Chondrocyte (in vitro differentiated cells): ENCODE measurements at regions not wholly inside any gene's neighbourhood (a gene's known extent, or its start where the extent isn't known, plus 50 kb on each side); places are given as distances from the start of the nearest gene placed in this dataset.
A peak's percentile ranks its signal among the peaks of the same experiment; 100 is the strongest.

Source experiments
- DNase-seq: peaks from one replicate; pipeline ENCODE4 v3.0.0; 2021; ENCODE audit warnings: mixed read lengths, low spot score
- H3K27ac Mint-ChIP-seq: one replicate; pipeline ENCODE4 v1.8.0; 2021; ENCODE audit warnings: mild to moderate bottlenecking, moderate library complexity, mixed read lengths; ENCODE audit not compliant: unreplicated experiment
- H3K27me3 Mint-ChIP-seq: 2 replicates; pipeline ENCODE4 v1.8.0; 2021; ENCODE audit warnings: low read depth, mixed read lengths
- H3K36me3 Mint-ChIP-seq: 2 replicates; pipeline ENCODE4 v1.8.0; 2021; ENCODE audit warnings: low read depth, mixed read lengths
- H3K4me1 Mint-ChIP-seq: 2 replicates; pipeline ENCODE4 v1.8.0; 2021; ENCODE audit warnings: low read depth, mild to moderate bottlenecking, mixed read lengths
- H3K4me3 Mint-ChIP-seq: one replicate; pipeline ENCODE4 v1.8.0; 2021; ENCODE audit warnings: mild to moderate bottlenecking, moderate library complexity, mixed read lengths; ENCODE audit not compliant: unreplicated experiment
- H3K9me3 Mint-ChIP-seq: 2 replicates; pipeline ENCODE4 v1.8.0; 2021; ENCODE audit warnings: low read depth, mixed read lengths
- TF ChIP-seq, protein P1 (sequence below): fragments of 200-600 bp; sonication (generic); IDR thresholded peaks from 2 replicates; pipeline ENCODE4 v1.5.0; 2021; ENCODE audit warnings: antibody characterized with exemption, mild to moderate bottlenecking, moderate library complexity

DNA sequence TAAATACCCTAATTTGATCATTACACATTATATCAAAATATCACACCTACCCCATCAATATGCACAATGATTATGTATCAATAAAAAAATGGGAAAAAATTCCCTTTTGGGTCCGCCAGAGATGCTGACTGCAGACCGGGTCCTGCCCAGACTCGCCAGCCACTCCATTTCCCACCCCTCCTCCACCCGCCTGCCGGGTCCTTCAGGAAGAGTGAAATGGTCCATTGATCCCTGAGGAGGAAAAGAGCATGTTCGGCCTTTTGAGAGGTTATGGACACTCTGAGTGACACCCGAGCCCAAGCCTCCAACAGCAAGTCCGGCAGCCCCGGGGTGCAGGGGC lies 123.9 kb upstream of the ZFHX3 start:
- H3K4me1 Mint-ChIP-seq: peaks cover 67% of the 10 kb centered on the region
- no peaks in the 10 kb centered on the region for H3K36me3 Mint-ChIP-seq
- peaks cover 3% of the 10 kb centered on the region for H3K9me3 Mint-ChIP-seq
- H3K4me3 Mint-ChIP-seq: peak overlapping the region; percentile 44
- no peaks in the 10 kb centered on the region for H3K27me3 Mint-ChIP-seq
- H3K27ac Mint-ChIP-seq: peak overlapping the region; percentile 96
- TF ChIP-seq, protein P1, sequence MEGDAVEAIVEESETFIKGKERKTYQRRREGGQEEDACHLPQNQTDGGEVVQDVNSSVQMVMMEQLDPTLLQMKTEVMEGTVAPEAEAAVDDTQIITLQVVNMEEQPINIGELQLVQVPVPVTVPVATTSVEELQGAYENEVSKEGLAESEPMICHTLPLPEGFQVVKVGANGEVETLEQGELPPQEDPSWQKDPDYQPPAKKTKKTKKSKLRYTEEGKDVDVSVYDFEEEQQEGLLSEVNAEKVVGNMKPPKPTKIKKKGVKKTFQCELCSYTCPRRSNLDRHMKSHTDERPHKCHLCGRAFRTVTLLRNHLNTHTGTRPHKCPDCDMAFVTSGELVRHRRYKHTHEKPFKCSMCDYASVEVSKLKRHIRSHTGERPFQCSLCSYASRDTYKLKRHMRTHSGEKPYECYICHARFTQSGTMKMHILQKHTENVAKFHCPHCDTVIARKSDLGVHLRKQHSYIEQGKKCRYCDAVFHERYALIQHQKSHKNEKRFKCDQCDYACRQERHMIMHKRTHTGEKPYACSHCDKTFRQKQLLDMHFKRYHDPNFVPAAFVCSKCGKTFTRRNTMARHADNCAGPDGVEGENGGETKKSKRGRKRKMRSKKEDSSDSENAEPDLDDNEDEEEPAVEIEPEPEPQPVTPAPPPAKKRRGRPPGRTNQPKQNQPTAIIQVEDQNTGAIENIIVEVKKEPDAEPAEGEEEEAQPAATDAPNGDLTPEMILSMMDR: no peak
- DNase-seq: no peak

DNA sequence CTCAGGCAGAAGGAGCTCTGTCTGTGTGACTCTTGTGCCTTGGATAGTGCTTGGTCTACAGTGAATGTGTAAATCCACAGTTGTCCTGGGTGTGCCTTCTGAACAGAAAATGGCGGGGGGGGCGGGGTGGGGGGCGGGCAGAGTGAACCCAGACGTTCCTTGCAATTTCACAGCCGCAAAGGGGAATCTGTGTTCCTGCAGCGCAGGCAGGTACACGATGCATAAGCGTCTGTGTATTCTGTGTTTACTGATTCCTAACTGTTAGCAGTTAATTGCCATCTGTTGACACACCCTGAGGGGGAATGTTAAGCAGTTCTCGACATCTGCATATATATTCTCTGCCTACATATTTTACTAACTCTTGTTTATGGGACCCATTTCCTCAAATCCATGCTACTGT lies 123.5 kb upstream of the ZFHX3 start:
- Mint-ChIP-seq H3K4me3 (no peak overlapping the region), H3K27ac (peak overlapping the region; percentile 96), H3K9me3 (no peaks in the 10 kb centered on the region), H3K36me3 (no peaks in the 10 kb centered on the region), H3K4me1 (peaks cover 67% of the 10 kb centered on the region), H3K27me3 (no peaks in the 10 kb centered on the region)
- TF ChIP-seq, protein P1: no peak
- DNase-seq: no peak

GRCh38 chr16:73170612-73171038 lies 122.7 kb upstream of the ZFHX3 start:
- no peak for DNase-seq
- Mint-ChIP-seq H3K4me3 (no peak overlapping the region), H3K27ac (peak overlapping the region; percentile 52), H3K4me1 (peaks cover 69% of the 10 kb centered on the region), H3K27me3 (no peaks in the 10 kb centered on the region), H3K36me3 (no peaks in the 10 kb centered on the region), H3K9me3 (no peaks in the 10 kb centered on the region)
- TF ChIP-seq, protein P1: no peak

GRCh38 chr16:73166947-73167550 lies 119.1 kb upstream of the ZFHX3 start:
- H3K27ac Mint-ChIP-seq: no peak overlapping the region

DNA sequence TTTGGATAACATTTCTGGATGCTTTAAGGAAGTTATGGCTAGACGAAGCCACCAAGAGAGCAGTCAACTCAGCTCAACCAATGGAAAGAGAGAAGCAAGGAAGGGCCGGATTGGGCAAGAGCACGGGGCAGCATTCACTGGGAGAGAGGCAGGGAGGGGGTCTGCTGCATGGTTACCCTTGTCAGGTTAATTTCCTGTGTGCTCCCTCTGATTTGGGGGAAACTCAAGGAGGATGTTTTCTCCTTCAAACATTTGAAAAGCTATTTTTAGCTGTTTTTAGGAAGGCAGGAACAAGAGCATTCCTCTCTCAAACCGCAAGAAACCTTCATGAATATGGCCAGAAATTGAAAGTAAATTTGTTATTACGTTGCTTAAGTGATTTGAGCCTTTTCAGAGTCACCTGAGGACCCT lies 118.5 kb upstream of the ZFHX3 start:
- H3K27me3 Mint-ChIP-seq: peaks cover 1% of the 10 kb centered on the region
- no peaks in the 10 kb centered on the region for H3K9me3 Mint-ChIP-seq
- no peak for DNase-seq
- peak overlapping the region; percentile 32 for H3K27ac Mint-ChIP-seq
- peaks cover 36% of the 10 kb centered on the region for H3K4me1 Mint-ChIP-seq
- TF ChIP-seq, protein P1: no peak
- no peak overlapping the region for H3K4me3 Mint-ChIP-seq
- no peaks in the 10 kb centered on the region for H3K36me3 Mint-ChIP-seq

More at GRCh38 chr16:73166947-73167550, 119.1 kb upstream of the ZFHX3 start:
- Mint-ChIP-seq H3K4me3 (no peak overlapping the region), H3K4me1 (peaks cover 42% of the 10 kb centered on the region), H3K36me3 (no peaks in the 10 kb centered on the region), H3K27me3 (peaks cover 1% of the 10 kb centered on the region), H3K9me3 (no peaks in the 10 kb centered on the region)
- TF ChIP-seq, protein P1: no peak
- DNase-seq: no peak
